DOHH2 (cell line): ENCODE measurements at regions not wholly inside any gene's neighbourhood (a gene's known extent, or its start where the extent isn't known, plus 50 kb on each side); places are given as distances from the start of the nearest gene placed in this dataset.

Source experiments
- CTCF ChIP-seq: fragments of 200-600 bp; sonication (generic); IDR thresholded peaks from one replicate; pipeline ENCODE4 v1.5.1; 2014; ENCODE audit warnings: antibody characterized with exemption, mild to moderate bottlenecking, low read depth, low read length; ENCODE audit not compliant: poor library complexity, severe bottlenecking
- EZH2phosphoT487 ChIP-seq: fragments of 200-600 bp; sonication (generic); IDR thresholded peaks from 2 replicates; pipeline ENCODE4 v1.6.1; 2017; ENCODE audit warnings: borderline replicate concordance, mild to moderate bottlenecking, antibody characterized with exemption, low read length, moderate library complexity, mixed read lengths

GRCh38 chr7:130943336-130943901 lies 209.4 kb upstream of the KLF14 start:
- TF ChIP-seq CTCF (no peak), EZH2phosphoT487 (no peak)
